Ovary (tissue), 3 donors: ENCODE measurements at regions not wholly inside any gene's neighbourhood (a gene's known extent, or its start where the extent isn't known, plus 50 kb on each side); places are given as distances from the start of the nearest gene placed in this dataset.

Experiments
- POLR2A ChIP-seq: fragments of 450-650 bp; IDR thresholded peaks from one replicate; pipeline ENCODE4 v1.6.1; 2017; ENCODE audit warnings: antibody characterized with exemption, mild to moderate bottlenecking, moderate library complexity
- TF ChIP-seq, protein P1 (sequence below), 3 donors: fragments of 450-650 bp in 2 of 3; fragments of 200-600 bp in 1 of 3; IDR thresholded peaks; one replicate each; pipeline versions ENCODE4 v1.5.1 to v1.8.0; 2016 to 2022; ENCODE audit warnings: antibody characterized with exemption in 3 of 3, mild to moderate bottlenecking in 1 of 3
- donor health status: DM: no; HTN: no; CAD: no.

DNA sequence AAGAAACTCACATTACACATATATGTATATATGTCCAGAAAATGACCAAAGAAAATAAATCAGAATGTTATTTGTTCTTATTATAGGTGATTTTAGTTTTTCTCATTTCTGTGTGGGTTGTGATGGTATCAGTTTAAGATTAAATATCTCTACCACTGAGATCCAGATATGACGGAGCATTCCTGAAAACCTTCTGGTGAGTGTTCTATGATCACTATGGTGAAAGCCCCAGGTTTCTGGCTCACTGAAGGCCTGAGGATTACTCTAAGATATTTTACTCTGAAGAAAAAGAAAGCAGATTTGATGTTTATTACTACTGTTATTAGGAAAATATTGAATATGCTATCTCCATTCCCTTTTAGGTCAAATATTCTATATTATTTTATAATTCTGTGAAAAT lies 62.8 kb upstream of the L3MBTL3 start:
- TF ChIP-seq, protein P1, sequence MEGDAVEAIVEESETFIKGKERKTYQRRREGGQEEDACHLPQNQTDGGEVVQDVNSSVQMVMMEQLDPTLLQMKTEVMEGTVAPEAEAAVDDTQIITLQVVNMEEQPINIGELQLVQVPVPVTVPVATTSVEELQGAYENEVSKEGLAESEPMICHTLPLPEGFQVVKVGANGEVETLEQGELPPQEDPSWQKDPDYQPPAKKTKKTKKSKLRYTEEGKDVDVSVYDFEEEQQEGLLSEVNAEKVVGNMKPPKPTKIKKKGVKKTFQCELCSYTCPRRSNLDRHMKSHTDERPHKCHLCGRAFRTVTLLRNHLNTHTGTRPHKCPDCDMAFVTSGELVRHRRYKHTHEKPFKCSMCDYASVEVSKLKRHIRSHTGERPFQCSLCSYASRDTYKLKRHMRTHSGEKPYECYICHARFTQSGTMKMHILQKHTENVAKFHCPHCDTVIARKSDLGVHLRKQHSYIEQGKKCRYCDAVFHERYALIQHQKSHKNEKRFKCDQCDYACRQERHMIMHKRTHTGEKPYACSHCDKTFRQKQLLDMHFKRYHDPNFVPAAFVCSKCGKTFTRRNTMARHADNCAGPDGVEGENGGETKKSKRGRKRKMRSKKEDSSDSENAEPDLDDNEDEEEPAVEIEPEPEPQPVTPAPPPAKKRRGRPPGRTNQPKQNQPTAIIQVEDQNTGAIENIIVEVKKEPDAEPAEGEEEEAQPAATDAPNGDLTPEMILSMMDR (IDR thresholded peaks at IDR 0.05) = no peak
- no peak for TF ChIP-seq POLR2A
